PC-9 (cell line): ENCODE measurements at regions not wholly inside any gene's neighbourhood (a gene's known extent, or its start where the extent isn't known, plus 50 kb on each side); places are given as distances from the start of the nearest gene placed in this dataset.

Source experiments
- BruUV-seq: library from RNA; stranded (reverse); fragments of 400-500 nt; replicated peaks from 2 replicates; lab custom pipeline; 2021; lab: Mats Ljungman, UMichigan
- CTCF ChIA-PET: fragments of 300-600 bp; sonication (Branson Sonifier 250); formaldehyde crosslinking; loops from one replicate; lab custom pipeline; 2022; ENCODE audit warnings: antibody characterized with exemption; lab: Charles Lee
- POLR2A ChIA-PET: fragments of 300-600 bp; sonication (Branson Sonifier 250); formaldehyde crosslinking; loops from one replicate; lab custom pipeline; 2022; ENCODE audit warnings: antibody characterized with exemption; ENCODE audit not compliant: unreplicated experiment; lab: Charles Lee
- DNase-seq, 2 experiments: peaks; one replicate each; pipeline versions ENCODE4 v3.0.0 to v3.0.0-alpha.2; 2015 to 2022; ENCODE audit warnings: mixed read lengths in 1 of 2
- H2AFZ ChIP-seq: fragments of 200-600 bp; sonication (generic); 2 replicates; pipeline ENCODE4 v1.8.1; 2017; ENCODE audit warnings: antibody characterized with exemption
- H3F3A ChIP-seq: fragments of 200-600 bp; sonication (generic); 2 replicates; pipeline ENCODE4 v1.8.1; 2017; ENCODE audit warnings: antibody characterized with exemption, mild to moderate bottlenecking, low read depth; ENCODE audit not compliant: insufficient read depth
- H3K27ac ChIP-seq: fragments of 200-600 bp; sonication (generic); 2 replicates; pipeline ENCODE4 v1.6.1; 2016; ENCODE audit warnings: mixed run types
- H3K27me3 ChIP-seq: fragments of 200-600 bp; sonication (generic); 2 replicates; pipeline ENCODE4 v1.6.1; 2016; ENCODE audit warnings: low read depth, mixed run types; ENCODE audit not compliant: insufficient read depth
- H3K36me3 ChIP-seq: fragments of 200-600 bp; sonication (generic); 2 replicates; pipeline ENCODE4 v1.6.1; 2016; ENCODE audit warnings: low read depth, mixed run types
- H3K4me1 ChIP-seq: fragments of 200-600 bp; sonication (generic); replicated peaks from 2 replicates; pipeline ENCODE4 v1.6.1; 2016; ENCODE audit warnings: mixed run types; ENCODE audit not compliant: insufficient read depth
- H3K4me2 ChIP-seq: fragments of 200-600 bp; sonication (generic); 2 replicates; pipeline ENCODE4 v1.6.1; 2017; ENCODE audit warnings: mixed run types
- H3K4me3 ChIP-seq: fragments of 200-600 bp; sonication (generic); 2 replicates; pipeline ENCODE4 v1.6.1; 2016; ENCODE audit warnings: mixed run types
- H3K79me2 ChIP-seq: fragments of 200-600 bp; sonication (generic); 2 replicates; pipeline ENCODE4 v1.6.1; 2017; ENCODE audit warnings: low read depth, mixed run types
- H3K9me2 ChIP-seq: fragments of 200-600 bp; sonication (generic); 2 replicates; pipeline ENCODE4 v1.8.1; 2017; ENCODE audit warnings: mild to moderate bottlenecking; ENCODE audit not compliant: insufficient read depth
- H3K9me3 ChIP-seq: fragments of 200-600 bp; sonication (generic); 2 replicates; pipeline ENCODE4 v1.8.1; 2016; ENCODE audit warnings: low read depth; ENCODE audit not compliant: insufficient read depth
- H4K20me1 ChIP-seq: fragments of 200-600 bp; sonication (generic); 2 replicates; pipeline ENCODE4 v1.8.1; 2017; ENCODE audit not compliant: insufficient read depth
- CTCF ChIP-seq: fragments of 200-600 bp; sonication (generic); conservative IDR thresholded peaks from 2 replicates; pipeline ENCODE4 v1.6.1; 2017; ENCODE audit warnings: mixed run types, antibody characterized with exemption, mild to moderate bottlenecking, moderate library complexity
- EZH2 ChIP-seq: fragments of 200-600 bp; sonication (generic); IDR thresholded peaks from 2 replicates; pipeline ENCODE4 v1.8.0; 2017; ENCODE audit warnings: antibody characterized with exemption, low read depth
- intact Hi-C: fragments of 100-400 bp; cut with micrococcal nuclease; formaldehyde crosslinking; loops from one replicate; pipeline ENCODE4 v1.10.0; 2022; ENCODE audit not compliant: unreplicated experiment

- no peaks in the 10 kb centered on the region for H3K9me2 ChIP-seq
- no peaks in the 10 kb centered on the region for H3K36me3 ChIP-seq
- DNase-seq = no peak
- ChIA-PET CTCF (no interaction called here), POLR2A (no interaction called here)
- H4K20me1 ChIP-seq = no peaks in the 10 kb centered on the region
- H3K4me3 ChIP-seq = no peak overlapping the region
- BruUV-seq = no TSS peak
- H3K4me2 ChIP-seq = no peak overlapping the region
- H3K9me3 ChIP-seq = no peaks in the 10 kb centered on the region
- H2AFZ ChIP-seq = no peak overlapping the region
- intact Hi-C loops = no loop called here
- peaks cover 16% of the 10 kb centered on the region; the same call in 1 of the 2 replicates for H3K4me1 ChIP-seq
- peaks cover 37% of the 10 kb centered on the region for H3K27me3 ChIP-seq
- TF ChIP-seq EZH2 (no peak), CTCF (no peak)
- no peak overlapping the region for H3K27ac ChIP-seq
- peaks cover 10% of the 10 kb centered on the region; the same call in 1 of the 2 replicates for H3F3A ChIP-seq
- no peaks in the 10 kb centered on the region for H3K79me2 ChIP-seq
Observed at GRCh38 chr16:87127766-87128147, 189.4 kb downstream of the C16orf95 start.

GRCh38 chr16:87129771-87130170 lies 187.4 kb downstream of the C16orf95 start:
- intact Hi-C loops = no loop called here
- H4K20me1 ChIP-seq = no peaks in the 10 kb centered on the region
- CTCF ChIA-PET = no interaction called here
- H3K9me2 ChIP-seq = no peaks in the 10 kb centered on the region
- H2AFZ ChIP-seq = no peak overlapping the region
- no peak overlapping the region for H3K4me3 ChIP-seq
- H3K27me3 ChIP-seq = peaks cover 44% of the 10 kb centered on the region
- no peaks in the 10 kb centered on the region for H3K36me3 ChIP-seq
- TF ChIP-seq CTCF (no peak), EZH2 (no peak)
- H3K27ac ChIP-seq = no peak overlapping the region
- H3K79me2 ChIP-seq = no peaks in the 10 kb centered on the region
- BruUV-seq = no TSS peak
- POLR2A ChIA-PET = no interaction called here
- no peaks in the 10 kb centered on the region for H3K9me3 ChIP-seq
- peaks cover 6% of the 10 kb centered on the region; the same call in 1 of the 2 replicates for H3F3A ChIP-seq
- H3K4me1 ChIP-seq = peaks cover 19% of the 10 kb centered on the region; the same call in 1 of the 2 replicates
- DNase-seq = peak in 1 of 2 experiments; percentile 54
- H3K4me2 ChIP-seq = peak overlapping the region; percentile 5; the same call in 1 of the 2 replicates

- TF ChIP-seq CTCF = no peak
- no peak for TF ChIP-seq EZH2
- H3K4me1 ChIP-seq = peaks cover 19% of the 10 kb centered on the region; the same call in 1 of the 2 replicates
- no peaks in the 10 kb centered on the region for H3K36me3 ChIP-seq
- intact Hi-C loops = no loop called here
- H3K79me2 ChIP-seq = no peaks in the 10 kb centered on the region
- DNase-seq = no peak
- ChIA-PET CTCF (no interaction called here), POLR2A (no interaction called here)
- H3K27me3 ChIP-seq = peaks cover 47% of the 10 kb centered on the region
- H3K27ac ChIP-seq = no peak overlapping the region
- H4K20me1 ChIP-seq = no peaks in the 10 kb centered on the region
- H3K9me3 ChIP-seq = no peaks in the 10 kb centered on the region
- no peak overlapping the region for H3K4me2 ChIP-seq
- no TSS peak for BruUV-seq
- no peak overlapping the region for H3K4me3 ChIP-seq
- no peak overlapping the region for H2AFZ ChIP-seq
- peaks cover 4% of the 10 kb centered on the region; the same call in 1 of the 2 replicates for H3F3A ChIP-seq
- no peaks in the 10 kb centered on the region for H3K9me2 ChIP-seq
Observed at GRCh38 chr16:87131061-87131995, 185.9 kb downstream of the C16orf95 start.
